Medulla oblongata (tissue), 1 donor: ENCODE measurements at regions not wholly inside any gene's neighbourhood (a gene's known extent, or its start where the extent isn't known, plus 50 kb on each side); places are given as distances from the start of the nearest gene placed in this dataset.
"Not testable (repeated sequence)": the region's sequence is repeated elsewhere in the genome, so short reads cannot be mapped to it uniquely, and the experiment has no call there.

Source experiments
- DNase-seq: peaks from one replicate; pipeline ENCODE4 v3.0.0-alpha.2; 2015; ENCODE audit errors: extremely low spot score

- no peak for DNase-seq
Measured at GRCh38 chr10:65270969-65271368, 1654.9 kb upstream of the LRRTM3 start.

GRCh38 chr10:65273115-65273514 lies 1652.7 kb upstream of the LRRTM3 start:
- DNase-seq, result no peak

GRCh38 chr10:65275296-65275695 lies 1650.5 kb upstream of the LRRTM3 start:
- no peak for DNase-seq

GRCh38 chr10:65284495-65285041 lies 1641.3 kb upstream of the LRRTM3 start:
- DNase-seq, result no peak

GRCh38 chr10:65285726-65286125 lies 1640.1 kb upstream of the LRRTM3 start:
- DNase-seq, result not testable (repeated sequence)

- DNase-seq, result no peak
Measured at GRCh38 chr10:65291286-65291685, 1634.5 kb upstream of the LRRTM3 start.

GRCh38 chr10:65292551-65292950 lies 1633.3 kb upstream of the LRRTM3 start:
- no peak for DNase-seq

GRCh38 chr10:65294329-65294728 lies 1631.5 kb upstream of the LRRTM3 start:
- no peak for DNase-seq

- DNase-seq, result no peak
Measured at GRCh38 chr10:65301181-65301580, 1624.7 kb upstream of the LRRTM3 start.

GRCh38 chr10:65306201-65306600 lies 1619.6 kb upstream of the LRRTM3 start:
- DNase-seq, result no peak

GRCh38 chr10:65312876-65313275 lies 1613.0 kb upstream of the LRRTM3 start:
- no peak for DNase-seq

GRCh38 chr10:65313406-65313805 lies 1612.4 kb upstream of the LRRTM3 start:
- no peak for DNase-seq

- no peak for DNase-seq
Measured at GRCh38 chr10:65314253-65314652, 1611.6 kb upstream of the LRRTM3 start.

GRCh38 chr10:65319493-65319892 lies 1606.3 kb upstream of the LRRTM3 start:
- DNase-seq, result no peak

- DNase-seq, result no peak
Measured at GRCh38 chr10:65320236-65321026, 1605.4 kb upstream of the LRRTM3 start.

- DNase-seq, result no peak
Measured at GRCh38 chr10:65323802-65324201, 1602.0 kb upstream of the LRRTM3 start.

- DNase-seq, result no peak
Measured at GRCh38 chr10:65325913-65326312, 1599.9 kb upstream of the LRRTM3 start.

- DNase-seq, result no peak
Measured at GRCh38 chr10:65328486-65328885, 1597.3 kb upstream of the LRRTM3 start.

- no peak for DNase-seq
Measured at GRCh38 chr10:65335311-65335710, 1590.5 kb upstream of the LRRTM3 start.

- DNase-seq, result no peak
Measured at GRCh38 chr10:65340340-65340739, 1585.5 kb upstream of the LRRTM3 start.

GRCh38 chr10:65341323-65341925 lies 1584.4 kb upstream of the LRRTM3 start:
- DNase-seq, result no peak

- DNase-seq, result no peak
Measured at GRCh38 chr10:65342245-65342644, 1583.6 kb upstream of the LRRTM3 start.

GRCh38 chr10:65346466-65346865 lies 1579.4 kb upstream of the LRRTM3 start:
- DNase-seq, result no peak
